ENCODE measurements at regions not wholly inside any gene's neighbourhood (a gene's known extent, or its start where the extent isn't known, plus 50 kb on each side); places are given as distances from the start of the nearest gene placed in this dataset.

- TF ChIP-seq NR0B1 (IDR thresholded peaks at IDR 0.05; ENCODE audit: partially characterized antibody) (no peak), SFPQ (IDR thresholded peaks at IDR 0.05; ENCODE audit: low read depth, low read length) (no peak), POLR2H (tag; IDR thresholded peaks at IDR 0.05; ENCODE audit: low read depth) (peak; percentile 53; the same call in 1 of the 2 replicates), SRF (CRISPR knock-in tag; IDR thresholded peaks at IDR 0.05) (no peak), ZNF778 (CRISPR knock-in tag; IDR thresholded peaks at IDR 0.05) (no peak), DPF2 (IDR thresholded peaks at IDR 0.05) (peak; percentile 5; the same call in 1 of the 2 replicates), SP2 (IDR thresholded peaks at IDR 0.05; ENCODE audit: extremely low read depth, low read depth, low read length, poor library complexity, severe bottlenecking) (no peak)
These were observed 235.6 kb upstream of the ZSWIM2 start (continued) for GRCh38 chr2:187084524-187084923.

- ChIA-PET POLR2A (interaction anchor here (0.6 kb wide), 1 partner anchor 299 kb away, joined by 4 read pairs; no protein-coding TSS in a partner anchor), CTCF (ENCODE audit: low intra/inter-chr PET ratio) (no interaction called here)
- FAIRE-seq (no peak), ATAC-seq (no peak), DNase-seq (ENCODE audit: extremely low read depth in 1 of 4, low spot score in 3 of 4) (no peak)
- no peaks in the 10 kb centered on the region for H3K79me2 ChIP-seq (ENCODE audit: control insufficient read depth, insufficient read depth, low read length)
- BruUV-seq (replicated peaks) = no TSS peak
- H3K36me3 ChIP-seq (ENCODE audit: control insufficient read depth, insufficient read depth, low read length) = no peaks in the 10 kb centered on the region
- H3K4me2 ChIP-seq (ENCODE audit: insufficient read depth, low read length) = no peak overlapping the region
- no peaks in the 10 kb centered on the region for H3K27me3 ChIP-seq (ENCODE audit: control insufficient read depth in 2 of 2, insufficient read depth in 2 of 2, low read length in 2 of 2)
- no peaks in the 10 kb centered on the region for H4K20me1 ChIP-seq (replicated peaks; ENCODE audit: control insufficient read depth, insufficient read depth, low read length)
- intact Hi-C loops (cut with micrococcal nuclease) = no loop called here
- no peak overlapping the region for H3K27ac ChIP-seq (ENCODE audit: extremely low read depth, low read depth, low read length)
- WGBS (ENCODE audit: insufficient coverage, low coverage, missing lambda C conversion rate) = 57% methylated on average over 1 of the region's 1 CpG
- in situ Hi-C loops (cut with MboI) = no loop called here
- no peaks in the 10 kb centered on the region for H3K9me1 ChIP-seq (ENCODE audit: control insufficient read depth, insufficient read depth, low read length)
- no peak overlapping the region for H2AFZ ChIP-seq (ENCODE audit: low read depth, low read length)
- H3K4me3 ChIP-seq = no peak overlapping the region
- H3K9ac ChIP-seq (ENCODE audit: insufficient read depth in 1 of 2, low read depth in 2 of 2, low read length in 2 of 2) = no peak overlapping the region
- no peaks in the 10 kb centered on the region for H3K9me3 ChIP-seq (replicated peaks; ENCODE audit: control insufficient read depth, insufficient read depth, low read depth, low read length)
- H3K4me1 ChIP-seq (replicated peaks in 1 of 2; ENCODE audit: control insufficient read depth in 2 of 2, insufficient read depth in 2 of 2, low read length in 2 of 2) = no peaks in the 10 kb centered on the region; a peak in 1 of 5 replicates
- no peak for TF ChIP-seq USF2 (CRISPR knock-in tag; IDR thresholded peaks at IDR 0.05)
- no peak for TF ChIP-seq HDAC3 (IDR thresholded peaks at IDR 0.05; ENCODE audit: borderline replicate concordance, partially characterized antibody)
- TF ChIP-seq MXI1 (IDR thresholded peaks at IDR 0.05; ENCODE audit: low read depth, low read length) = no peak
- no peak for TF ChIP-seq TFE3 (CRISPR knock-in tag; IDR thresholded peaks at IDR 0.05)
- no peak for TF ChIP-seq ELF4 (CRISPR knock-in tag; IDR thresholded peaks at IDR 0.05)
- TF ChIP-seq HDAC1 (IDR thresholded peaks at IDR 0.05) = no peak
- no peak for TF ChIP-seq ZBTB5 (IDR thresholded peaks at IDR 0.05)
These were observed 232.5 kb upstream of the ZSWIM2 start for GRCh38 chr2:187081461-187081860.

Data from K562 (cell line).